ENCODE measurements at regions not wholly inside any gene's neighbourhood (a gene's known extent, or its start where the extent isn't known, plus 50 kb on each side); places are given as distances from the start of the nearest gene placed in this dataset.
"Not testable (repeated sequence)": the region's sequence is repeated elsewhere in the genome, so short reads cannot be mapped to it uniquely, and the experiment has no call there.

GRCh38 chr12:76971216-76971879 lies 92.5 kb upstream of the CSRP2 start:
- H3K27me3 ChIP-seq; H3K4me1 ChIP-seq; H3K9me3 ChIP-seq; DNase-seq; intact Hi-C loops (cut with DNase I); H3K9ac ChIP-seq (ENCODE audit: low read depth in 2 of 2, low read length in 2 of 2); H3K36me3 ChIP-seq; H3K4me3 ChIP-seq; H3K27ac ChIP-seq: not testable (repeated sequence)

- DNase-seq, result no peak
- Histone ChIP-seq H3K9me3 (no peaks in the 10 kb centered on the region), H3K27ac (no peak overlapping the region), H3K27me3 (no peaks in the 10 kb centered on the region), H3K9ac (ENCODE audit: low read depth in 2 of 2, low read length in 2 of 2) (no peak overlapping the region), H3K4me1 (no peaks in the 10 kb centered on the region), H3K36me3 (no peaks in the 10 kb centered on the region), H3K4me3 (no peak overlapping the region)
- intact Hi-C loops (cut with DNase I), result no loop called here
- TF ChIP-seq CTCF (IDR thresholded peaks at IDR 0.05), result no peak
Measured at GRCh38 chr12:76967181-76967885, 88.5 kb upstream of the CSRP2 start.

GRCh38 chr12:76964784-76965571 lies 86.2 kb upstream of the CSRP2 start:
- TF ChIP-seq CTCF (IDR thresholded peaks at IDR 0.05), result no peak
- H3K27ac ChIP-seq, result no peak overlapping the region
- H3K9ac ChIP-seq (ENCODE audit: low read depth in 2 of 2, low read length in 2 of 2), result no peak overlapping the region
- H3K9me3 ChIP-seq, result no peaks in the 10 kb centered on the region
- no peaks in the 10 kb centered on the region for H3K27me3 ChIP-seq
- DNase-seq, result no peak
- intact Hi-C loops (cut with DNase I), result no loop called here
- H3K4me1 ChIP-seq, result no peaks in the 10 kb centered on the region
- no peaks in the 10 kb centered on the region for H3K36me3 ChIP-seq
- H3K4me3 ChIP-seq, result no peak overlapping the region

GRCh38 chr12:76962099-76962498 lies 83.3 kb upstream of the CSRP2 start:
- Histone ChIP-seq H3K9ac (ENCODE audit: low read depth in 2 of 2, low read length in 2 of 2) (no peak overlapping the region), H3K36me3 (no peaks in the 10 kb centered on the region), H3K27ac (no peak overlapping the region), H3K4me1 (no peaks in the 10 kb centered on the region), H3K4me3 (no peak overlapping the region), H3K27me3 (no peaks in the 10 kb centered on the region), H3K9me3 (no peaks in the 10 kb centered on the region)
- no peak for DNase-seq
- intact Hi-C loops (cut with DNase I), result no loop called here
- TF ChIP-seq CTCF (IDR thresholded peaks at IDR 0.05), result no peak

- no peak for TF ChIP-seq CTCF (IDR thresholded peaks at IDR 0.05)
- Histone ChIP-seq H3K36me3 (no peaks in the 10 kb centered on the region), H3K9me3 (no peaks in the 10 kb centered on the region), H3K27ac (no peak overlapping the region), H3K4me3 (no peak overlapping the region), H3K27me3 (no peaks in the 10 kb centered on the region), H3K9ac (ENCODE audit: low read depth in 2 of 2, low read length in 2 of 2) (no peak overlapping the region), H3K4me1 (no peaks in the 10 kb centered on the region)
- intact Hi-C loops (cut with DNase I), result no loop called here
- no peak for DNase-seq
Measured at GRCh38 chr12:76957301-76957700, 78.5 kb upstream of the CSRP2 start.
